Amygdala (tissue), 56 donors: ENCODE measurements at regions not wholly inside any gene's neighbourhood (a gene's known extent, or its start where the extent isn't known, plus 50 kb on each side); places are given as distances from the start of the nearest gene placed in this dataset.
"Not testable (repeated sequence)": the region's sequence is repeated elsewhere in the genome, so short reads cannot be mapped to it uniquely, and the experiment has no call there.

Experiments used
- DNase-seq, 56 donors: peaks; one replicate each; lab custom pipeline; 2025; lab: John Stamatoyannopoulos, UW

- DNase-seq, result no peak
Measured at GRCh38 chr10:47164800-47165128, 135.2 kb upstream of the GDF10 start.

DNA sequence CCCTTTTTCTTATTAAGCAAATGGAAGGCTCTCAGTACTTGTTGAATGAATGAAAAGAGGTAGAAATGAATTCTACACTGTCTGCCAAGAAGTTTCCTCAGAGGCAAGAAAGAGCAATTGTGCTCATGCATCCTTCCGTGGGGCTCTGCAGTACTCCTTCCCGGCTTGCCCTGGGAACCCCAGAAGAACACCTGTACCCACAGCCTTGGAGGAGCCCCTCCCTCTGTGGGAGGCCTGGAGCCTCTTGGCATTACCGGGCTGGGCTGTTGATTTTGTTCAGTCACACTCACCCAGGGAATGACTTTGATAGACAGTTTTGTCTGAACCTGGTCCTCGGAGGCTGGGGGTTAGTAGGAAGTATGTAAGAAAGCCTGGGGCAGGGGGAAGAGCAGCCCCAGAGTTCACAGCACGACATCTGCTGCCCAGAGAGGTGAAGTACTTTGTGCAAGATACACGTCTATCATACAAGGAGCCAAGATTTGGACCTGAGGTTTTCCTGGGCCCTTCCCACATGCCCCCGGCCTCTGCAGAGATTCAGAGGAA is 134.8 kb upstream of the GDF10 start:
- DNase-seq, result peak in 2 of 56 donors; percentile 16 to 21

DNA sequence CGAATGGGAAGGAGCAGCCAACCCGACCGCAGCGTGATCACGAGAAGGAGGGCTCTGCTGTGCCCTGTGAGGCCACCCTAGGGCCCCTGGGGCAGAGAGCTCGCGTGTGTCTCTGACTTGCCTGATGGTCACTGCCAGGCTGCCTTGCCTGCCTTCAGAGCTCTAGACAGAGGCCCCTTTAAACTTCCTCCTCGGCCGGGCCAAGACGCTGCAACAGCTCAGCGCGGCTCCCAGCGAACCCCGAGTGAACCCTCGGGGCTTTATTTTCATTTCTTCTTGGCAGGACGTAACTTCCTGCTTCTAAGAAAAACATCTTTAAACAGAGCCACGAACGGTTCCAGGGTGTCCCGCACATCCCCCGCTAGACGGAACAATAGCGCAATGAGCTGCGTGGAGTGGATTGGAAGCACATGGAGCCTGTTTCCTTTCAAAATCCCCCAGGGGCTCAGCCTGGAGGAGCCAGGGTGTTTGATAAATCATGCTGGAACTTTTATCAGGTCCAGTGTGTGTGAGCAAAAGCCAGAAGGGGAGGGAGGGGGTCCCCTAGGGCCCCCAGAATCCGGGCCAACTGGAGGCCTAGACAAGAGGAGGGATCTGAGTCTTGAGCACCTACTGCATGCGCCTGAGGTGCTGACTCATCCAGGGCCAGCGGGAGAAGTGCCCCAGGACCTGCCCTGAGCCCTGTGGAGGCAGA is 134.1 kb upstream of the GDF10 start:
- DNase-seq, result peak in 37 of 56 donors; percentile 20 to 70 (median 40)

- no peak for DNase-seq
Measured at GRCh38 chr10:47166405-47166777, 133.6 kb upstream of the GDF10 start.

- DNase-seq, result not testable (repeated sequence)
Measured at GRCh38 chr10:47166808-47167581, 133.0 kb upstream of the GDF10 start.

DNA sequence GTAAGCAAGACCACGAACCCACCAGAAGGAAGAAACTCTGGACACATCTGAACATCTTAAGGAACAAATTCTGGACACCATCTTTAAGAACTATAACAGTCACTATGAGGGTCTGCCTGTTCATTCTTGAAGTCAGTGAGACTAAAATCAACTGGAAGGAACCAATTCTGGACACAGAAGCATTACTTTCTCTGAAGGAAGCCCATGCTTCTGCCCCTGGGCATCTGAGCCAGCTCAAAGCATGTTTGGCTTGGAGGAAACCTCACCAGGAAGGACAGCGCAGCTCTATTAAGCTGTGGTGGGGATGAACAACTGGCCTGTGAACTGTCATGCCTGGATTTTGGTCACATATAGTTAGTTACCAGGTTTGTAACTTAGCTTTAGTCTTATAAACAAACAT is 132.4 kb upstream of the GDF10 start:
- no peak for DNase-seq

DNA sequence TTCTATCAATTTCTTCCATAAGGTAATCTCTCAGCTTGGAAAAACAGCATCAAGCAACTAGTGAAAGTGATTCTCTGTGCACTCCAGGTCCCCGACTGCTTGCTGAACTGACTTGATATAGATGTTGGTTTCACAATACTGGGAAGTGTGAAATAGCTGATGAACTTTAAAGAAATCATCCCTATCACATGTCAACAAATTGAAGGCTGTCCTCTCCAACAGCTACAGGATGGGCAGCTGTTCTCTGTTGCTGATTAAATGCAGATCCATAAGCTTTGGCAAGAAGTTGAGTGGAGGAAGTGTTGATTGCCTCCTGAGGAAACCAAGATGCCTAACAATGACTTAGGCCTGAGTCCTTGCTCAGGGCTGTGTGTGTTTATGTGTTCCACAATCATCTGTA is 130.4 kb upstream of the GDF10 start:
- no peak for DNase-seq

DNA sequence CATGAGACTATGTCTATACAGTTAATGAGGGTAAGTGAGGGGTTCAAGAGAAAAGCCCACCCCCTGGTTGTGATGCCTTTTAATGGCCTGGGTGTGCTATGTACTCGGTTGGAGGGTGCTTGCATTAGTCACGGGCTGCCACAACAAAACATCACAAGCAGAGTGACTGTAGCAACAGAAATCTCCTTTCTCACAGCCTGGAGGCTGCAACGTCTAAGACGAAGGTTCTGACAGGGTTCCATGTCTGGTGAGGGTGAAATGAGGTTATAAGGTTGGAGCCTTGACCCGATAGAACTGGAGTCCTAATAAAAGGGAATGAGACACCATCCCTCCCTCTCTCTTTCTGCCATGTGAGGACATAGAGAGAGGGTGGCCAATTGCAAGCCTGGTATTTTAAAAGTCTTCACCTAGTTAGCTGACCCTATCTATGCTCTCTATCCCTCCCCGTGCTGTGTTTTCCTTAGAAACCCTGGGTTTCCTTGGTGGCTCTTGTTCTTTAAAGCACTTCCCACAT is 126.0 kb upstream of the GDF10 start:
- no peak for DNase-seq

DNA sequence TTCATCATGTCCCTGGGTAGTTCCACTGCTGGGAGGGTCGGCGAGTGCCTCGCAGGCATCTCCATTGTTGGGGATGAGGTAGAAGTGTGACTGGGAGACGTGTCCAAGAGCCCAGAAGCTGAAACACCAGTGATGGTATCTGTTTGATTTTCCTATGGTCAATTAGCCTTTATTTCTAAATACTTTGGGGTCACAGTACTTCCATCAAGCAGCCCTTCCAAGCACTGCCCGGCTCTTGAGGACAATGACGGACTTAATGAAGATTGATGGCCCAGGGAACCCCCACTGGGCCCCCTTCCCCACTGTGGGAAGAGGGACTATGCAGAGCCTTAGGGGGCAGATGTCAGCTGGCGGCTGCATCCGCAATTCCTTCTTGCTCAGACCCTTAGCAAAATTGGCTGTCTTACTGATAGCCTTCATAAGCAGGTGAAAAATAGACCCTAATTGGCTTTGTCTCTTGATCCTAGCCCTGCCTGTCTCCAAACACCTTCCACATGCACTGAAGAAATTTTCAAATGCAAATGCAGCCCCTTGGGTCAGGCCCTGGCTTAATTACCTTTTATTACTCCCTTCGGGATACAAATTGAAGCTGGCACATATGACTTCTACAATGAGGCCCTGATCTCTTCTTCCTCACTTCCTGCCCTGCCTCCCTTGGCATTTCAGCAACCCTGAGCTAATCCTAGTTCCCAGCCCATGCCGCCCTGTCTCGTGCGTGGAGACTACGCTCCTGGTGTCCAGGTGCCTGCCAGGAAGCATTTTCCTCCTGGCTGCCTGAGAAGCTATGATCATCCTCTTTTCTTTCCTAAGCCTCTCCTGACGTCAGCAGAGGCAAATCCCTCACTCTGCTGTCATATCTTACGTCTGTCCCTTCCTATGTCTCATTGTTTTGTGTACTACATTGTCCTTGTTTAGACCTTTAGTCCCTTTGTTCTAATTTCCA is 124.5 kb upstream of the GDF10 start:
- DNase-seq, result no peak

- DNase-seq, result peak in 4 of 56 donors; percentile 18 to 34 (median 22)
Measured at GRCh38 chr10:47176206-47176902, 123.6 kb upstream of the GDF10 start.

DNA sequence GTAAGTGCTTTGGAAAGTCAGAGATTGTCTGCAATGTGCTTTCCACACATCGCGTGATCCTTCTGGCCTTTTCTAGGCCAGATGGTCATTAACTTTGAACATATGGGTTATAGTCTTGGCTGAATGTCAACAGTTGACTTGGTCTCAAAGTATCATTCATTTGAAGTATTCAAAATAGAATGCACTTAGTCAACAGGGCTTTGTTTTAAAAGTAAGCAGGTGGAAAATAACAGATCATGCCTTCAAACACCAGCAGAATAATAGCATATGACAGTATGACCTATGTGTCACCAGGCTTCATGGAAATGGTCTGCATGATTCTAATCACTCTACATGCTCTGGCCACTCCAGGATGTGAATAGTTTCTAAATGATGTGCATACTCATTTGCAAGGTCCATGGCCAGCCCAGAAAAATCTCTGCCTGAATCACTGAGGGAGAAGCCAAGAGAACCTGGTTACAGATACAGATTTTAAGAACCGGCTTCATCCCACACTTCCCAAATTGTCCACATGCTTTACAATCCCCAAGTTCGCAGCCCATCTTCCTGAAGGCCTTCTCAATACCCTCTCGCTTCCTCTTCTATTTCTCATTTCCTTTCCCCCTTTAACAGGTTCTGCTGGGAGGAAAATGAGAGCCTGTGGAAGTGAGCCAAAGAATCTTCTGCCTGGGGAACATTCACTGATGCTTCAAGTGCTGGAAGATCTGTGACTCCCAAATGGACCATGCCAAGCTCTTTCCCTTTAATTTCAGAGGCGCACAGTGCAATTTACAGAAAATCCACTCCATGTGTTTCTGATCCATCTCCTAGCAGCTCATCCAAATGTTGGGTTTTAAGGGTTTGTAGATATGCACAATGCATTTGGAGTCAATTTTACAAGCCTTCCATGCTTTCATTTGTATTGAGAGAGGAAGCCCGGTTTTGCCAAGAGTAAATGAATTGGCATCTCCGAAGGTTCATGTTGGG is 122.8 kb upstream of the GDF10 start:
- DNase-seq, result no peak

GRCh38 chr10:47178537-47179290 is 121.3 kb upstream of the GDF10 start:
- DNase-seq, result no peak

DNA sequence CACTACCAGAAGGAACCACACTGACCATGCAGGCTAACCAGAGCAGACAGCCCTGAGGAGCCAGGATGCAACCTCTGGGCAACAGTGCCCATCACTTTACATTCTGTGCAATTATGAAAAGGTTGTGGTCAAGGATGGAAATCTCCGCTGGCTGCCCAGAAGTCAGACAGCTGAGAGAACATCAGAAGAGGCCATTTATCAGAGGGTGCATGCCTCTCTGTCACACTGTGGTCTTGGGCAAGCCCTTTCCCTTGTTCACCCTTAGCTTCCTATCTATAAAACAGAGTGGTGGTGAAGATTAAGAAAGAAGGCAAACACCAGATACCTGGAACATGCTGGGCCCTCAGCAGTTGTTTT is 120.7 kb upstream of the GDF10 start:
- DNase-seq, result no peak

DNA sequence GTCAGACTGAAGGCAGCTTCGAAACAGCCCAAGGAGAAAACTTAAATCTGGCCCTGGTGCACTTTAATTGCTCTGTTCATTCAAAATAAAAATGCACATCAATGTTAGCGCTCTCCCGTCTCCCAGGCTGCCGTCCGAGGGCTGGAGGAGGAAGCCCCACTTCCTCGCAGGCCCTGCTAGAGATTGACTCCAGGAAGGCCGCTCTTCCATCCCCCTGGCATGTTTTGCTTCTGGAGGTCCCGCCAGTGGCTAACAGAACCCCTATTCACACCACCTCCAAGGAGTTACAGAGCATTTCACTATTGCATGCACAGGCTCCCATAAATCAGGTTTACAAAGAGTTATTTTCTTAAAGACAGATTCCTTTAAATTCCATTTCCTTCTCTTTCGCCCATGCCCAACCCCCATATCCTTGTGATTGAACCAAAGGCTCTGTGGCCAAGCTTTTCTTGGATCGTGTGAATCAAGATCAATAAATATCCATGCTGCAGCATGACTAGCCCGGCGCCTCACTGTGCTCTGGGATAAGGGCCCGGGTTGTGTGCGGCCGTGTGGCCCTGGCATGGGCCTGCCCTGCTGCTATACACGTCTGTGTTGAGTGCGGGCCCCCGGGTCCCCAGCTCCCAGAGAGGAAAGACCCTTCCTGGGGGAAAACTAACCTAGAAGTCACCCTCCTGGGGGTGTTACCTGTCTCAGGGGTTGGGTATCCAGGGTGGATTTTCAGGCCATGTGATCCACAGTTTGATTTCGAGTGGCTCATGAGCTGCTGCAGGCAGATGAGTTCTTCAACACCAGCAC is 118.7 kb upstream of the GDF10 start:
- DNase-seq, result no peak

DNA sequence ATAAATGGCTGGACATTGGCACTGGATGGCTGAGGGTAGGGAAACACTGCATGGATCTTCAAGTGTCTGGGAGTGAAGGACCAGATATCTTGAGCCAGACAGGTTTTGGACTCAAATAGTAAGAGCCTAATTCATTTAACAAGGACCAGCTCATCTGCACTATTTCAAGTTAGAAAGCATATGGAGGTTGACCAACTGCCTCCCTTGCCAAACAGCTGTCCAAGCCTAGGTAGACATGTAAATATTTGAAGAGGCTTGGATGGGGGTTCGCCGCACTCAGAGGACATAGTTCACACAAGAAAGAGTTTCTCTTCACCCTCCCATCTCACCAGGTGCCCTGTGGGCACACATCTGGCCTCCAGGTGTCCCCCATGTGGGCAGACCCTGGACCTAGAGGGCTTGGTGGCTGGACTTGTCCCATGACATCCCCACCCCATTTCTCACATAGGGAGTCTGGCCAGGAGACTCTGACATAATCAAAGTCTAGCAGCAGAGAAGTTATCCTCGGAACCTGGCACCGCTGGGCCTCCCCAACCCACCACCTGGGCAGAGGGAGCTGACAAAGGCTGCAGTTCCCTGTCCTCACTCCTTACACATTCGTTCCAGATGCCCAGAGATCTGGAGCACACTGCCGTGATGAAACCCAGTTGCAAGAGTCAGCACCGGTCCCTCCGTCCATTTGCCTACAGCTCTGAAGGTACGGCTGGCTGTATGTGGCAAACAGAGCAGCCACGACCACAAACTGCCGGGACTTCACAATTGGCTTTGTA is 116.9 kb upstream of the GDF10 start:
- DNase-seq, result no peak

DNA sequence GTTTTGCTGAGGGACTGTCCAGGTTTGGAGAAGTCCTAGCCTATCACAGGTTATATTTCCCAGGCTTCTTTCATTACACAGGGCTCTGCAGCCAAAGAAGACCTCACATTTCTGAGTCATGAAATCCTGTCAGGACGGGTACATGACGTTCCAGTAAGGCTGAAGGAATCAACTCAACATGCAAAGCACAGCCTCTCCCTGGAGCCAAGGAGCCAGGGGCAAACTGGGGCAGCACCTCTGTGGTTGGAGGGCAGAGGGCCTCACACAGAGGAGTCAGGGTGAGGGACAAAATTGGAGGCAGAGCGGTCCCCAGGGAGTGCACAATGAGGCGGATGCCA is 116.3 kb upstream of the GDF10 start:
- no peak for DNase-seq

DNA sequence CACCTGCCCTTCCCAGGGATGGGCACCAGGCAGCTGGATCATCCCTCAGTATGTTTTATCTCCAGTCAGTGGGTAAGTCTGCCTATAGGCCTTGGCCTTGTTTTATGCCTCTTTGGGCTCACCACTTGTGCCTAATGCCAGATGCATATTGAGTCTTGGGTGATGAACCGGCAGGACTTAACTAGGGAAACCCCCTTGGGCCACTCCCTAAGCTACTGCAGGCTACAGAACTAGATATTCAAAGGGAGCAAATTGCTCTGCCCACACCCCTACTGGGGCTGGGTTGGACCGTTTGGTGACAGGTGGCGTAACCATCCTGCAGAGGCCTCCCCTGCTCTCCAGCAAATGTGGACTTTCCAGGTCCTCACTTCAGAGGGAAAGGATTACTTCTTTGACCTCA is 115.7 kb upstream of the GDF10 start:
- DNase-seq, result no peak
